Testis (tissue), 2 donors: ENCODE measurements at regions not wholly inside any gene's neighbourhood (a gene's known extent, or its start where the extent isn't known, plus 50 kb on each side); places are given as distances from the start of the nearest gene placed in this dataset.

Source experiments
- CTCF ChIP-seq, 3 experiments: fragments of 450-650 bp in 2 of 3; fragments of 200-600 bp in 1 of 3; sonication (generic) in 1 of 3; IDR thresholded peaks; one replicate each; pipeline ENCODE4 v1.5.1; 2016 to 2019; ENCODE audit warnings: antibody characterized with exemption in 3 of 3, mild to moderate bottlenecking in 2 of 3, moderate library complexity in 1 of 3
- POLR2A ChIP-seq: fragments of 450-650 bp; IDR thresholded peaks from one replicate; pipeline ENCODE4 v1.6.1; 2017; ENCODE audit warnings: antibody characterized with exemption, mild to moderate bottlenecking, moderate library complexity

GRCh38 chr5:13186177-13186576 lies 758.3 kb downstream of the DNAH5 start:
- no peak for TF ChIP-seq POLR2A
- TF ChIP-seq CTCF (IDR thresholded peaks at IDR 0.05) = no peak
